NCI-H69 (cell line): ENCODE measurements at regions not wholly inside any gene's neighbourhood (a gene's known extent, or its start where the extent isn't known, plus 50 kb on each side); places are given as distances from the start of the nearest gene placed in this dataset.
"Not testable (repeated sequence)": the region's sequence is repeated elsewhere in the genome, so short reads cannot be mapped to it uniquely, and the experiment has no call there.

ENCODE experiments used
- DNase-seq: peaks from one replicate; lab custom pipeline; 2025; lab: John Stamatoyannopoulos, UW

DNA sequence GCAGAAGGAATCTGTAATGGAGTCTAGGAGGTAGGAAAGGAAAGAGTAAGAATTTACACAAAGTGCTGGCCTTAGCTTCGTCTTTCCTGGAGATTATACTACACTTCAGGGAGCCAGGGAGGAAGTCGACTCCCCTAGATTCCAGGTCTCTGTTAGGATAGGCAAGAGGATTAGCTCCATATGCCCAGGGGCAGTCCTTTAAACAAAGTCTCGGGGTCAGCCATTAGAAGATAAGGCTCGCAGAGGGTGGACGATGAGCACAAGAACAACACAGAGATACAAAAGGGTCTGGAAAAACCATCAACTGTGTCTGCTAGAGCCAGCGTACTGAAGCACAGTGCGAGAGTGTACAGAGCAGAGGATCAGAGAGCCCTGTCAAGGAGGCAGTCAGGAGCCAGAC is 344.7 kb upstream of the TNC start:
- DNase-seq, result no peak

DNA sequence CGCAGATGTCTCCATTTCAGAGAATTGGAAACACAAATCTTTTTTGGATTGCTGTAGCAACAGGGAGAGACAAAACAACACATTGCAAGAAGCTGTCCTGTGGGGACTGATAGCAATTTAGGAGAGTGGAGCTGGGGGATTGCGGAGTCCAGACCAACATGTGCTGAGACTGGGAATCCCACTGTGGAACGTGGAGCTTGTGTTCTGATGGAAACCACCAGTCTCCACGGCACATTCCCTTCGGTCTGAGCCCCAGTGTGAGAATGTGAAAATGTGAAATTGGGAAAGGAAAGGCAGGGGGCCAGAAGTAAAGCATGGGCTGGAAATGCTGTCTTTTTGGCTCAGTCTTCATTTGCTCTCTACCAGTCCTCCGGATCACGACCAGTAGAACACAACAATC is 348.8 kb upstream of the TNC start:
- DNase-seq, result no peak

DNA sequence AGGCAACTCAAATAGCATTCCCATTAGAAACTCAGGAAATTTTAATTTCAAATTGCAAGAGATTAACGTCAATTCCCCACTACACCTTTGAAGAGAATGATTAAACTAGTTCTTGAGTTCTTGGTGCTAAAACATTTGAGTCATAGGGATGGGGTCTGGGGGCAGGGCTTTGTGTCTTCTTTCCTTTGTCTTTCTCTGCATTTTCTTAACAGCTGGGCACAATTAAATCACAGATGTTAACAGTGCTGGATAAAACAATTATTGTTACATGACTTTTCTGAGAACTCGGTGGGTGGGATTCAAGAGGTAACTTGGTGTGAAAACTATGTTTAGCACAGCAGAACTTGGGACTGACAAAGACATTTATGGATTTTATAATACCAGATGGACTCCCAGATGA is 351.9 kb upstream of the TNC start:
- no peak for DNase-seq

DNA sequence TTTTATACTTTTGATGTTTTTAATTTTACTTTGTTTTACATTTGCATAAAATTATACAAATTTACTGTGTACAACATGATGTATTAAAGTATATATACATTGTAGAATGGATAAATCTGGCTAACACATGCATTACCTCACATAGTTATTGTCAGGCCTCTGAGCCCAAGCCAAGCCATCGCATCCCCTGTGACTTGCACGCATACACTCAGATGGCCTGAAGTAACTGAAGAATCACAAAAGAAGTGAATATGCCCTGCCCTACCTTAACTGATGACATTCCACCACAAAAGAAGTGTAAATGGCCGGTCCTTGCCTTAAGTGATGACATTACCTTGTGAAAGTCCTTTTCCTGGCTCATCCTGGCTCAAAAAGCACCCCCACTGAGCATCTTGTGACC is 355.1 kb upstream of the TNC start:
- not testable (repeated sequence) for DNase-seq

DNA sequence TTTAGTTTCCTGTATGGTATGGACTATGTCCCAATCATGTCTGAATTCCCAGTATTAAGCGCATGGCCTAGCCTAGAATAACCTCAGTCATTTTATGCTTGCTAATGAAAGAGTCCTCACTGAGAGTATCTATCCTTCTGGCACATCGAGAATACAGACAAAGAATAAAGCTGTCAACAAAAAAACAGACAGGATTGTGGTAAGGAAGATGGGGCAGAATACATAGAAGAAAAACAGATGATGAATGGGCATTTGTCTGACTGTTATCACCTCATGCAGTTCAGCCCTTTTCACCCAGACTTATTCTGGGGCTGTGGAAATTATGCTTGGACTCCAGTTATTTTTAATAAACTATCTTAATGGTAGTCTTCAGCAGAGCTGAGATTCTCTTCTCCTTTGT is 363.8 kb upstream of the TNC start:
- DNase-seq, result no peak

DNA sequence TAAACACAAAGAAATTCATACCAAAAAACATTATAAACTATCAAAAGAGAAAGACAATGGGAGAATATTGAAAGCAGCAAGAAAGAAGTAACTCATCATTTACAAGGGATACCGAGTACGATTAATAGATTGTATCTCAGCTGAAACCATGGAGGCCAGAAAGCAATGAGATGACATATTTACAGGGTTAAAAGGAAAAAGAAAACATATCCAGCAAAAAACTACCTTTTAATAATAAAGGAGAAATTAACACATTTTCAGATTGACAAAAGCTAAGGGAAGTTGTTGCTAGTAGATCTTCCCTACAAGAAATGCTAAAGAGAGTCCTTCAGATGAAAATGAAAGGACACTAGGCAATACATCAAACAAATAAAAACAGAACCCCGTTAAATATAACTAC is 364.8 kb upstream of the TNC start:
- DNase-seq, result no peak

DNA sequence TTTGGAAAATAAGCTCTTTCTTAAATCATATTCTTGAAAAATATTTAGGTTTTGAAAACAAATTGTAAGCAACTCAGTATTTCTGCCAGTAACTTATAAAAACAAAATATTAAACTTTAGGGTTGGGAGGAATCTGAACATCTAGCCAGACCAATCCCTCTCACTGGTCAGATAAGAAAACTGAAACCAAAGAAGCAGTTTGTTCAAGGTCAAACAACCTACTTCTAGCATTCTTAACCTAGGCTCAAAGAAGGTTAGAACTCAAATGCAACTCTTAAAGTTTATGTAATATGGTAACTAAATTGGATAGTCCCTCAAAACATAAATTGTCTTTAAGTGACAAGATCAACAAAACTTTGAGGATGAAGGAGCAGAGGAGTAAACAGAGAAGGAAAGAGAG is 374.9 kb upstream of the TNC start:
- no peak for DNase-seq

DNA sequence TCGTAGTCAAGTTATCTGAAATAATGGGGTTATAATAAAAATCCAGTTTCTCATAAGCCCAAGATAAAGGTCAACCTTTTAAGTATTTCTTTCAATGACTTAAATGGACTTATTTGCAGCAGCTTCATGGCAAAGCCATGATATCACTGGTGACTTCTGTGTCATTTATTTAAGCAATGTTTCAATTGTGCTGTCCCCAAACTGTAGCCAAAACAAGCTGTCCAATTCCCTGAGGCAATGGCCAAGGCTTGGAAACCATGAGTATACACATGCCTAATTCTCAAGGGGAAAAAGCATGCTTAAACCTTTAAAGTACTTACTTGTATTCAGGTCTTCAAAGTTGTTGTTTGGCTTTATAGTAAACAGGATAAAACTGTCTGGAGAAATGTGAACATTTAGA is 376.4 kb upstream of the TNC start:
- DNase-seq, result no peak

DNA sequence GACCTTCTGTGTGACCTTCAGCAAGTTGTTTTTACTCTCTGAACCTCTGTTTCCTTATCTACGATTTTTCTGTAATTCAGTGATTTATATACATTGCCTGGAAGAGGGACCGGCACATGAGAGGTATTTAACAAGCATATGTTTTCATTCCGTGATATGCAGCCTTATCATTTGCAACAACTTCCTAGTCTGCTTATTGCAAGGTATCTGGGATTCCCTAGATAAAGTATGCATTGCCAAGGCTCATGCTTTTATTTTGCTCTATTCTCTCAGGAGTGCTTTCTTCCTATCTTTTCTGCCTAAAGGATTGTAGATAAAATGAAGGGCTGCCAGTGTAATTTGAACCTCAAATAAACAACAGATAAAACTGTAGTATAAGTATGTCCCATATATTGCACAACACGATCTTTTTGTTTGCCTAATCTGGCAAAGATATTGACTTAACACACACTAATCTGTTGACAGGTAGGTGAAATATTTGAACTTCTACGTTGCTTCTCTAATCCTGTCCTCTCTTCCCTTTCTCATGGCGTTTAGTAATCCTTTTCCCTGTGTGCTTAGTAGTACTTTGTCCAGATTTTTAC is 377.2 kb upstream of the TNC start:
- peak; percentile 31 for DNase-seq

DNA sequence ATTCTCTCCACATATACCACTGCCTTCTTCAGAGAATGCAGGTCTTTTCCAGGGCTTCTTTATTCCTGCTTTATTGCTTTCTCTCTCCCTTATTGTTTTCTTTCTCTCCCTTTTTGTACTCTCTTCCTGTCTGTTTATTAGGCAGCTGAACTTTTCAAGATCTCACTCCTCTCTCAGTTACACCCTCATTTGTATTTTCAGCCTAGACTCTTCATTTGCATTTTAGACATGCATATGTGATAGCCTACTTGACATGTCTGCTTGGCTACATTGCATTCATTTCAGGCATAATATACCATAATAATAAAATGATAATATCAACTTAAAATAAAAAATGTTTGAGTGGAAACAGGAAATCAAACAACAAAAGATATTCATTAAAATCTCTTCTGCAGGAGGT is 377.9 kb upstream of the TNC start:
- no peak for DNase-seq

DNA sequence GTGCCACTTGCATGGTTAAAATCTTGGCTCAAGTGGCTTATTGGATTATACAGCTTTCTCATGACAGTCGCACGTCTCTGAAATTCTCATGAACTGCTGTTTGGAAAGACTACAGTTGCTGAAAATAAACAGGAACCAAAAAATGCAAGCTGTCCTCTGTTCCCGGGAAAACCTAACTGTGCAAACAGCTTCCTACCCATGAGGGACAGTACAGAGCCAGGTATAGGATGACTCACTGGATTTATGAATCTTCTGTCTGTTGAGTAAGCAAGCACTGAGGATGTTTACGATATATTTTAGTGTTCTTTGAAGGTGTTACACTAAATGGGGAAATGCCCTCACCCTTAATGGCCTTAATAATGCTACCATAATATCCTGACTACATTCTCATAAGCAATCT is 380.3 kb upstream of the TNC start:
- DNase-seq, result no peak

DNA sequence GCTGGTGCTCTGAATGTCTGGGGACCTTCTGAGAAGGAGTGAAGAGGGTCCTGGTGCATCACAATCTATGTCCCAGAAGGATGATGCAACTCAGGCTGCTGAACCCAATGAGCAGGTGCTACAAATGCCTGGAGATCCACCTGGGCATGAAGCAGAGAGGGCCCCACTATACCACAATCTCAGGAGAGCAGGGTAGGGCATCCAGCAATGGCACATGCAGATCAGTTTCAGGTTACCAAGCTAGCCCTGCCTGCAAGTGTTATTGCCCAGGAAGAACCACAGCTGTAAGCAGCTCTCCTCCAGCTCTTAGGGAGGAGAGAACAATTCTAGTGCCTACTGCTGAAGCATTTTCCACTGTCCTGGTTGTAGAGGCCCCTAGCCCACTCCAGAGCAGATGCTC is 389.2 kb upstream of the TNC start:
- no peak for DNase-seq

DNA sequence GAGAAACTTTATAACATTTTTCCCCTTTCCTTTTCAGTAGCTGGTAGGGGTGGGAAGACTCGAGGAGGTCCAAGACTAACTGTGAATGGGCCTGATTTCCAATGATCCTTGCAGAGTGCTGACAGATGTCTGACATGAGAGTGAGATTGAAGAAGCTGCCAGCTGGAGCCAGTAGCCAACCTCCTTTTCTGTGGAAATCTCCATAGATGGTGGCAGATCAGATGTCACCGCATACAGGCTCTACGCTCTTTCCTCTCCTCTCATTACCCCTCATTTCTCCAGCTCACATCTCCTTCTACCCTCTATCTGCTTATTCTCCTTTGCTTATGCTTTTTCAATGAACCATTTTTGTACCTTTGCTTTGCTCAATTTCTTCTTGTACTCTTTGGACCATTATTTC is 395.2 kb upstream of the TNC start:
- no peak for DNase-seq

DNA sequence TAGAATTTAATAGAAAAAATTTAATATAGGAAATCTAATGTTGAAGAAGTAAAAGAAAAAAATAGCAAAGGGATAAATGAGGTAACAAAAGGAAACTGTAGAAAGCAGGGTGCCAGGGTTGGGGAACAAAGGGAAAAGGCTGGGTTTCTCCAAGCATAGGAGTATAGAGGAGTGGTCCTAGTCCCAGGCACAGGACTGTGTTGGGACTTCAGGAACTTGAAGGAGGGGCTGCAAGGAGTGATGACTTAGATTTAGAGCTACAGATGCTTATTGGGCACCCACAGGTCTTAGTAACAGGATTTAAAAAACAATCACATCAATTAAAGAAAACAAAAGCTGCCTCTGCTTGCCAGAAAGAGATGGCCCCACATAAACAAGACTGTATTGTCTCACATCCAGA is 396.5 kb upstream of the TNC start:
- no peak for DNase-seq

DNA sequence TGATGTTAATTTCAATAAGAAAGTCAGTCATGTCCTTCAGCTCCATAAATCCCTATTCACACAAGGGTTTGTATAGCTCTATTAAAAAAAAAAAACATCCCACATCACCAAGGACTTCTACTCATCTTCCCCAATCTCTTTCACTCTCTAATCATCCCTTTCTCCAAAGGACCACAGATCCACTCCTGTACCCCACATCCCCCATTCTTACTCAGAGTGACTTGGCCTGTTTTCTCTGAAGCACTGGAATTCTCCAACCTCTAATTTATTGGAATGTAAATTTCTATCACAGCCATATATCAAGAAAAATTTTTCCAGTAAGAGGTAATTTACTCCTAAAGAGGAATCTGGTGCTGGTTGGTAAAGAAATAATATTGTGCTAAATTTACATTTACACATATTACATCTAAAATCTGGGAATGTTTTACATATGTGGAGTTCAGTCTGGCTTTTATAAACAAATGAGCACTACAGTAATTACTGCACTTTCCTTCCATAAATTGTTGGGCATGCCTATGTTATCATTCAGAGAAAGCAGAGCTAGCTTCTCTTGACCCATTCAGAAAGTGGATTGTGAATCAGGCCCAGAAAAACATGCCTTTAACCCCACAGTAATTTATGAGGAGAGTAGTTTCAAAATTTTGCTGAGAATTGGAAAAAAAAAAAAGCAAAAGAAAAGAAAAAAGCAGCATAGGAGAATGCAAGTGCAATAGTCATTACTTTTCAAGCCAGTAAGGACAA is 399.5 kb upstream of the TNC start:
- no peak for DNase-seq

DNA sequence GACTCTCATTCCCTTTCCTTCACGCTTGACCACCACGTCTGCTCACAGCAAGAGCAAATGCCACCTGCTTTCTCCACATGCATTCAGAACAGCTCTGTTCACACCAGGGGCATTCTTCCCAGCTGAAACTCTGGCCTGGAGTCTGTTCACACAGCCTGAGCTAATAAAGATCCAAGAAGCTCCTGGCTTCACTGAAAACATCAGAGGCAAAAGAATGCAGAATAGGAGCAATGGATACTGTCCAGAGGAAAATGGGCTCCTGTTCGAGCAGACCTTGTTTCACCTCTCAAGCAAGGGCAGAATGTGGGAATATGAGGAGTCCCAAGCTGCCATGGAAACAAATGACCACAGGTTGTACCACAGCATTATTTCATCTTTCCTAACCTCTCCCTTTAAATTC is 402.7 kb upstream of the TNC start:
- no peak for DNase-seq

DNA sequence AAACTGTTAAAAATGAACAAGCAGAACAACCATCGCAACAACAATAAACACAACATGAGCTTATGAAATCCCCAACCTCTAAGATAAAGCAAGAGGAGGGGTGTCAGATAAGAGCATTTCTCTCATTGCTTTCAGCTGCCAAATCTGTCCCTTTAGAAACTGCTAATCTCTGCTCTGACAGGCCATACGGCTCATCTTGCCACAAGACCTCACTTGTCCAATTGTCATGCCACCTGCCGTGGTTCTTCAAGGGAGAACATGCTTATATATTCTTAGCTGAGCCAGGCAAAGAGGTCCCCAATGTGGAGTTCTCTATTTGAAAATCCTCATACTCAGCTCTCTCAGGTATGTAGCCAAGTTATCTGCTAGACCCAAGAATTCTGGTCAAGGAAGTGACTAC is 405.0 kb upstream of the TNC start:
- DNase-seq, result no peak

DNA sequence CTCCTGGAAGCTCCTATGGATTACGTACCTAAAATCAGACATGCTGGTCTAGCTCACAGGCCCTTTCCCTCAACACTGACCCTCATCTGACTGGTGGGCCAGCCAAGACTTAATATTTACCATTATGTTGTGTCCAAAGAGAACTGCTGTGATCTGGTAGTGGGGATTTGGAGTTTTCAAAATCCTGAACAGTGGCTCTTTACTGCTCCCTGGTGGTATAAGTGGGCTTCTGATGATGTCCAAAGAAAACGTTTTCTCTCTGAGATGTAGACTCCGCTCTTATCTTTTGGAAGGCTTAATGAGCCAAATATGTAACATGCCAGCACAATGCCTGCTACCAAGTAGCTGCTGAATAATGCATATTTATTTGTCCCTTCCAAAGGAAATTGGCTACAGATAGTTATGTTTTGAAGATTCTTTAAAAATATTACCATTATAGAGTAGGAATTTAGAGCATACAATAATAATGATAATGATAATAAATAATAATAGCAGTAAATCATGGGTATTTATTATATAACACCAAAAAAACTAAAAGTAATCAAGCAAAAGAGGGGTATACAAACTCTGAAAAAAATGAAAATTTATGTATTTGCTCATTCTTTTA is 406.6 kb upstream of the TNC start:
- peak; percentile 79 for DNase-seq

DNA sequence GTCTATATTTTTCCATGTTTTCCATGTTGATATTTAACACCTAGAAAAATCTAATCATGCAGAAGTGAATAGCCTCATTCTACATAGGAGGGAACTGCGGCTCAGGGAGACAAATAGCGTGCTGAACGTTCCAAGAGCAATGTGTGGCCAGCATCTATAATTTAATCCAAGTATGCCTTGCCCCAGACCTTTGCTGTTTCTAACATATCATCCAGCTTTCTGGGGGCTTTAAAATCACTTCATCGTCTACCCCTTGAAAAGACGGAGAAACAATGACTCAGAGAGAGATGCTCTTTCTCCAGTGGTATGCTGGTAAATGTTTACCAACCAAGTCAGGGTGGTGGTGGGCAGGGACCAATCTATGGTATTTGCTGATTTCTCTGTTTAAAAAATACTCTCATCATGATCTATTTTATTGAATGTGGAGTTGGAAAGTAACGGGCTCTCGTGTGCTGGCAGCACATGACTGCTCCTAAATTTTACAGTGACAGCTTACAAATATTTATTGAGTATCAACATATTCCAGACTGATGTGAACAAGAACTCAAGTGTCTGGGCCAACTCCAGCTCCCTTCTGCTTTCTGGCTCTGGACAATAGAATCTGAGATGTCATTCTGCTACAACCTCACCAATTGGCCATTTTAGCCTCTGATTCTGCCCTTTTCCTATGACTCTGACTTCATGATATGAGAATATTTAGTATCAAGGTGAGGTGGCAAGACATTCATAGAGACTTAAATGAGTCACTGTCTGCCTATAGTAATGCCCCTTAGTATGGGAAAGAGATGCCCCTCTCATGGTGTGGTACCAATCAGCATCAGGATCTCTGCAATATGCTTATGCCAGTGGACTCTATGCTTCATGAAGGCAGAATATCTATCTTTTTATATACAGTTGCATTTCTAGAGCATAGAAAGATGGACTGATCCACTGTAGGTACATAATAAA is 407.4 kb upstream of the TNC start:
- DNase-seq, result no peak

DNA sequence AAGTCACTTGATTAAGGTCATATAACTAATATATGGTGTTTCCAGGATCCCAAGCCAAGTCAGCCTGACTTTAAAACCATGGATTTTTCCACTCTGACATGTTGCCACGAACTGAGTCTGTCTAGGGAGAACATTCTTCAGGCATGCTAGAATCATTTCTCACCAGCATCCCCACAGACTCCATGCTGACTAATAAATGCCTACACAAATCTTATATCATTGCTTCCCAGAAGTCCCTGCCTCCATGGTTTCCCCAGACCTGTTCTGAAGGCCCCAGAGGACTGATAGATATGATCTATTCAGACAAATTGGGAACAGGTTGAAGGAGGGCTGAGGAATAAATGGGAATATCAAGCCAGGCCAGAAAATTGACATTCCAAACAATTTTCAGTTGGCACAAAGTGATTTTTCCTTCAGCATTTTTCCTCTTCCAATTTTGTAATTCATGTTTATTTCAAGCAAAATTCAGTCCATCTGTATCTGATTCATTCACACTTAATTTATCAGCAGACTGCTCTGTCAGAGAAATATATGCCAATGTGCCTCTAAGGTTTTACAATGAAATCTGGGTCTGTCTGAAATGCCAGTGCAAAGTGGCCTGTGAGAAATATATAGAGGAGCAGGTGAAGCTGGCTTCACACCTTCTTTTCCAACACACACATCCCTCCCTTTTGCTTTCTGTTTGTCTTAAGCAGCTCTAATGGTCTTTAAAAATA is 413.6 kb upstream of the TNC start:
- no peak for DNase-seq

DNA sequence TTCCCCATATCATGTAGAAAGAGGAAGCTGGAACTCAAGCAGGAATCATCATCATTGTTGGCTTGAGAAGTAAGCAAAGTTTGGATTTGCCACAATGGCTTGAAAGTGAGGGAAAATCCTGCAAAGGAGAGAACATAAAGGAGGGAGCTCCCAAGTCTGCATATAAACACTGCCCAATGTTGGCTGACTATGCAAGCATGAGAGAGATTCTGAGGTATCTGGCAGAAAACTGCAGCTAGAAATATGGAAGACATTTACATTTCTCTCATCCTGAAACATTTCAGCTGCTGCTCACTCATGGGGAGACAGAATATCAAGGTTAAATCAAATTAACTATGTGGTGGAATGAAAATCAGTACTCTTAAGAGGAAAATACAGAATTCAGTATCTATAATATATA is 415.6 kb upstream of the TNC start:
- DNase-seq, result no peak

DNA sequence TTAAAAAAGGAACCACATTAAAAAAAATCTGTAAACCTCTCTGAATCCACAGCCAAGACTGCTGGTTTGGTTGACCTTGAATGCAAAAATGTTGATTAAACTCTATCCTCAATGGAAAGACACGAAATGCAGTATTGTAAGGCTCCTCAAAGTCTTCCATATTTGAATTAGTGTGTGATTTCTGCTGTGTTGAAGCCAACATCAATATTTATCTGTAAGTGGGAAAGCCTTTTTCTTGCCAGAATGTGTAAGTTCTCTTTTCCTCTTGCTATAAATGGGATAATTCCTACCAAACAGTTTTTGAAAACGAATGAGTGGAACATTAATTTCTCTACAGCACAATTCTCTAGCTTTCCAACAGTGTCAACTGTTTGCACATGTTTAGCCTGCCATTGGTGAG is 422.1 kb upstream of the TNC start:
- DNase-seq, result no peak
